ENCODE measurements at regions not wholly inside any gene's neighbourhood (a gene's known extent, or its start where the extent isn't known, plus 50 kb on each side); places are given as distances from the start of the nearest gene placed in this dataset.
"Not testable (repeated sequence)": the region's sequence is repeated elsewhere in the genome, so short reads cannot be mapped to it uniquely, and the experiment has no call there.

DNA sequence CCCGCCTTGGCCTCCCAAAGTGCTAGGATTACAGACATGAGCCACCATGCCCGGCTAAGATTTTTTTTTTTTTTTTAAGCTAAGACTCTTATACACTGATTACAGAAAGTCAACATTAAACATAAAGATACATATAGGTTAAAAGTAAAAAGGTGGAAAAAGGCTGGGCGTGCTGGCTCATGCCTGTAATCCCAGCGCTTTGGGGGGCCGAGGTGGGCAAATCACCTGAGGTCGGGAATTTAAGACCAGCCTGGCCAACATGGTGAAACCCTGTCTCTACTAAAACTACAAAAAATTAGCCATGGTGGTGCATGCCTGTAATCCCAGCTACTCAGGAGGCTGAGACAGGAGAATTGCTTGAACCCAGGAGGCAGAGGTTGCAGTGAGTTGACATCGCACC is 64.6 kb upstream of the RTL6 start:
- TF ChIP-seq, protein P1, sequence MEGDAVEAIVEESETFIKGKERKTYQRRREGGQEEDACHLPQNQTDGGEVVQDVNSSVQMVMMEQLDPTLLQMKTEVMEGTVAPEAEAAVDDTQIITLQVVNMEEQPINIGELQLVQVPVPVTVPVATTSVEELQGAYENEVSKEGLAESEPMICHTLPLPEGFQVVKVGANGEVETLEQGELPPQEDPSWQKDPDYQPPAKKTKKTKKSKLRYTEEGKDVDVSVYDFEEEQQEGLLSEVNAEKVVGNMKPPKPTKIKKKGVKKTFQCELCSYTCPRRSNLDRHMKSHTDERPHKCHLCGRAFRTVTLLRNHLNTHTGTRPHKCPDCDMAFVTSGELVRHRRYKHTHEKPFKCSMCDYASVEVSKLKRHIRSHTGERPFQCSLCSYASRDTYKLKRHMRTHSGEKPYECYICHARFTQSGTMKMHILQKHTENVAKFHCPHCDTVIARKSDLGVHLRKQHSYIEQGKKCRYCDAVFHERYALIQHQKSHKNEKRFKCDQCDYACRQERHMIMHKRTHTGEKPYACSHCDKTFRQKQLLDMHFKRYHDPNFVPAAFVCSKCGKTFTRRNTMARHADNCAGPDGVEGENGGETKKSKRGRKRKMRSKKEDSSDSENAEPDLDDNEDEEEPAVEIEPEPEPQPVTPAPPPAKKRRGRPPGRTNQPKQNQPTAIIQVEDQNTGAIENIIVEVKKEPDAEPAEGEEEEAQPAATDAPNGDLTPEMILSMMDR (IDR thresholded peaks at IDR 0.05): not testable (repeated sequence)
- not testable (repeated sequence) for TF ChIP-seq POLR2A (IDR thresholded peaks at IDR 0.05)

Measured in Peyer's patch (tissue), 4 donors.